ENCODE measurements at regions not wholly inside any gene's neighbourhood (a gene's known extent, or its start where the extent isn't known, plus 50 kb on each side); places are given as distances from the start of the nearest gene placed in this dataset.

DNA sequence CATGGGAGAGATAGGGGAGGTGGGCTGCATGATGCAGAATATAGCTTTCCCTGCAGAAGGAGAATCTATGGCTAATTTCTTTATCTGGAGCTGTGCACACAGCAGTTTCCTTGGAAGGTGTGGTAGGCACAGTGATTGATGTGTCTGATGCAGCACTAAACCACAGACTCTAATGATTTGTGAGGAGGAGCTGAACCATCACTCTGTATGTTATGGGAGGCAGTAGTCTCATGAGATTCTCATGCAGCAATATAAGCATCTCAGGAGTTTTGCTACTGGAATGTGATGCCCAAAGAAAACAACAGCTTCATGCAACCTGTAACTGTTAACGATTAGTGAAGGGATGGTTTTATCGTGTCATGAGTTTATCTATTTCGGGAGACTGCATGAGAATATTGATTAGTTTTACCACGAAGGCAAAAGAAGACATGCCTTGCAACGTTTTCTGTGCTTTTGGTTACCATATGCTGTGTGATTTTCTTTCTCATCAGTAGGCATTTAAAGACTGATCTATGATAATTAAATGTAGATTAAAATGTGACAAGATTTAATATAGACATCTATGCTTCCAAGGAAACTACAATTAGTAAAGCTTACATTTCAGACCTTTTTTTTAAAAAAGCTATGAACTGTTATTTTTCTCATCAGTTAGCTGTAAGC is 286.8 kb downstream of the ARL6IP6 start:
- H3K4me3 ChIP-seq (ENCODE audit: insufficient read depth in 1 of 2, low read depth in 1 of 2, low read length in 2 of 2): no peak overlapping the region
- H4K91ac ChIP-seq (ENCODE audit: low read length): no peak overlapping the region
- H3K18ac ChIP-seq (ENCODE audit: low read depth in 1 of 2, low read length in 2 of 2): no peak overlapping the region
- no peak overlapping the region for H2AFZ ChIP-seq (ENCODE audit: low read depth, low read length)
- H2AK5ac ChIP-seq (ENCODE audit: low read length, severe bottlenecking): no peak overlapping the region
- H2BK5ac ChIP-seq (ENCODE audit: low read depth, low read length, poor library complexity, severe bottlenecking): no peak overlapping the region
- H2BK120ac ChIP-seq (ENCODE audit: low read depth, low read length): no peak overlapping the region
- no peaks in the 10 kb centered on the region for H3K4me1 ChIP-seq (ENCODE audit: control insufficient read depth, insufficient read depth, low read depth, low read length)
- H3K79me1 ChIP-seq (replicated peaks; ENCODE audit: low read length, poor library complexity, severe bottlenecking): no peaks in the 10 kb centered on the region
- no peak overlapping the region for H2BK12ac ChIP-seq (ENCODE audit: low read length in 2 of 2)
- H3K9ac ChIP-seq (ENCODE audit: low read length): no peak overlapping the region
- 59% methylated on average over 5 of the region's 5 CpGs for WGBS
- no peak for DNase-seq
- H4K8ac ChIP-seq (ENCODE audit: low read length): no peak overlapping the region
- no peak overlapping the region for H3K27ac ChIP-seq (ENCODE audit: low read length, poor library complexity, severe bottlenecking)
- H3K4ac ChIP-seq (ENCODE audit: low read depth in 1 of 2, low read length in 2 of 2): no peak overlapping the region
- H3K36me3 ChIP-seq (ENCODE audit: control insufficient read depth in 1 of 2, insufficient read depth in 2 of 2, low read depth in 1 of 2, low read length in 2 of 2): no peaks in the 10 kb centered on the region
- H3K9me3 ChIP-seq (ENCODE audit: control insufficient read depth, low read length): no peaks in the 10 kb centered on the region
- no peak overlapping the region for H3K23ac ChIP-seq (ENCODE audit: low read length in 2 of 2)
- no peak overlapping the region for H3K4me2 ChIP-seq (ENCODE audit: low read length, poor library complexity, severe bottlenecking)
- H3K27me3 ChIP-seq (ENCODE audit: control insufficient read depth in 1 of 2, insufficient read depth in 1 of 2, low read length in 2 of 2): no peaks in the 10 kb centered on the region
- H2BK15ac ChIP-seq (ENCODE audit: low read depth, poor library complexity, severe bottlenecking): no peak overlapping the region
- no peak overlapping the region for H3K14ac ChIP-seq (ENCODE audit: low read length in 2 of 2)

- no peak overlapping the region for H2AK5ac ChIP-seq (ENCODE audit: low read length, severe bottlenecking)
- 89% methylated on average over 3 of the region's 3 CpGs for WGBS
- H3K4me3 ChIP-seq (ENCODE audit: insufficient read depth in 1 of 2, low read depth in 1 of 2, low read length in 2 of 2): no peak overlapping the region
Measured at GRCh38 chr2:153004627-153005026, 286.2 kb downstream of the ARL6IP6 start.

GRCh38 chr2:152974146-152974545 is 255.7 kb downstream of the ARL6IP6 start:
- no CpG with 5 or more reads among the region's 1 CpG for WGBS
- DNase-seq: no peak

More at GRCh38 chr2:153004627-153005026, 286.2 kb downstream of the ARL6IP6 start:
- no peak overlapping the region for H2BK12ac ChIP-seq (ENCODE audit: low read length in 2 of 2)
- H3K4me1 ChIP-seq (ENCODE audit: control insufficient read depth, insufficient read depth, low read depth, low read length): no peaks in the 10 kb centered on the region
- H4K8ac ChIP-seq (ENCODE audit: low read length): no peak overlapping the region
- H2AFZ ChIP-seq (ENCODE audit: low read depth, low read length): no peak overlapping the region
- no peak overlapping the region for H3K4me2 ChIP-seq (ENCODE audit: low read length, poor library complexity, severe bottlenecking)
- no peak overlapping the region for H3K14ac ChIP-seq (ENCODE audit: low read length in 2 of 2)
- H2BK5ac ChIP-seq (ENCODE audit: low read depth, low read length, poor library complexity, severe bottlenecking): no peak overlapping the region
- H3K27ac ChIP-seq (ENCODE audit: low read length, poor library complexity, severe bottlenecking): no peak overlapping the region
- no peaks in the 10 kb centered on the region for H3K36me3 ChIP-seq (ENCODE audit: control insufficient read depth in 1 of 2, insufficient read depth in 2 of 2, low read depth in 1 of 2, low read length in 2 of 2)
- H4K91ac ChIP-seq (ENCODE audit: low read length): no peak overlapping the region
- H3K23ac ChIP-seq (ENCODE audit: low read length in 2 of 2): no peak overlapping the region
- DNase-seq: no peak
- no peak overlapping the region for H3K9ac ChIP-seq (ENCODE audit: low read length)
- no peaks in the 10 kb centered on the region for H3K27me3 ChIP-seq (ENCODE audit: control insufficient read depth in 1 of 2, insufficient read depth in 1 of 2, low read length in 2 of 2)
- no peak overlapping the region for H2BK15ac ChIP-seq (ENCODE audit: low read depth, poor library complexity, severe bottlenecking)
- no peaks in the 10 kb centered on the region for H3K79me1 ChIP-seq (replicated peaks; ENCODE audit: low read length, poor library complexity, severe bottlenecking)
- no peak overlapping the region for H2BK120ac ChIP-seq (ENCODE audit: low read depth, low read length)
- no peak overlapping the region for H3K18ac ChIP-seq (ENCODE audit: low read depth in 1 of 2, low read length in 2 of 2)
- H3K4ac ChIP-seq (ENCODE audit: low read depth in 1 of 2, low read length in 2 of 2): no peak overlapping the region
- H3K9me3 ChIP-seq (ENCODE audit: control insufficient read depth, low read length): no peaks in the 10 kb centered on the region

DNA sequence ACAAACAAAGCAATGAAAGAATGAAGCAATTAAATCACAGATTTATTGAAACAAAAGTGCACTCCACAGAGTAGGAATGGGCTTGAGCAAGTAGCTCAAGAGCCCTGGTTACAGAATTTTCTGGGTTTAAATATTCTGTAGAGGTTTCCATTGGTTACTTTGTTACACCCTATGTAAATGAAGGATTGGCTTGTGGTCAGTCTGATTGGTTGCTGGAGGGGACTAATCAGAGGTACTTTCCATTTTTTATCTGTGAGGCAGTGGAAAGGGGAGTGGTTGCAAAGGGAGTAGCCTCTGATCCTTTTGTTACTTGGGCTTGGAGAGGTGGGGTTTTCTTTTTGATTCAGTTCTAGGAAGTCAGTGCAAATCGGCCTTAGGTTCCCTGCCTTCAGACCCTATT is 253.3 kb downstream of the ARL6IP6 start:
- Histone ChIP-seq H3K4me1 (ENCODE audit: control insufficient read depth, insufficient read depth, low read depth, low read length) (no peaks in the 10 kb centered on the region), H3K9me3 (ENCODE audit: control insufficient read depth, low read length) (peaks cover 33% of the 10 kb centered on the region), H4K8ac (ENCODE audit: low read length) (no peak overlapping the region), H3K4me2 (ENCODE audit: low read length, poor library complexity, severe bottlenecking) (no peak overlapping the region), H3K4ac (ENCODE audit: low read depth in 1 of 2, low read length in 2 of 2) (no peak overlapping the region), H3K14ac (ENCODE audit: low read length in 2 of 2) (no peak overlapping the region), H2BK12ac (ENCODE audit: low read length in 2 of 2) (no peak overlapping the region), H3K27ac (ENCODE audit: low read length, poor library complexity, severe bottlenecking) (no peak overlapping the region), H2BK5ac (ENCODE audit: low read depth, low read length, poor library complexity, severe bottlenecking) (no peak overlapping the region), H3K79me1 (replicated peaks; ENCODE audit: low read length, poor library complexity, severe bottlenecking) (no peaks in the 10 kb centered on the region), H2BK120ac (ENCODE audit: low read depth, low read length) (no peak overlapping the region), H3K36me3 (ENCODE audit: control insufficient read depth in 1 of 2, insufficient read depth in 2 of 2, low read depth in 1 of 2, low read length in 2 of 2) (no peaks in the 10 kb centered on the region), H3K18ac (ENCODE audit: low read depth in 1 of 2, low read length in 2 of 2) (no peak overlapping the region), H2AFZ (ENCODE audit: low read depth, low read length) (no peak overlapping the region), H3K4me3 (ENCODE audit: insufficient read depth in 1 of 2, low read depth in 1 of 2, low read length in 2 of 2) (no peak overlapping the region), H4K91ac (ENCODE audit: low read length) (no peak overlapping the region), H2AK5ac (ENCODE audit: low read length, severe bottlenecking) (no peak overlapping the region), H2BK15ac (ENCODE audit: low read depth, poor library complexity, severe bottlenecking) (no peak overlapping the region), H3K27me3 (ENCODE audit: control insufficient read depth in 1 of 2, insufficient read depth in 1 of 2, low read length in 2 of 2) (no peaks in the 10 kb centered on the region), H3K9ac (ENCODE audit: low read length) (no peak overlapping the region), H3K23ac (ENCODE audit: low read length in 2 of 2) (no peak overlapping the region)
- no peak for DNase-seq
- WGBS: no CpG with 5 or more reads among the region's 1 CpG

More at GRCh38 chr2:152974146-152974545, 255.7 kb downstream of the ARL6IP6 start:
- Histone ChIP-seq H3K18ac (ENCODE audit: low read depth in 1 of 2, low read length in 2 of 2) (no peak overlapping the region), H2BK12ac (ENCODE audit: low read length in 2 of 2) (no peak overlapping the region), H2BK5ac (ENCODE audit: low read depth, low read length, poor library complexity, severe bottlenecking) (no peak overlapping the region), H2BK120ac (ENCODE audit: low read depth, low read length) (no peak overlapping the region), H3K27me3 (ENCODE audit: control insufficient read depth in 1 of 2, insufficient read depth in 1 of 2, low read length in 2 of 2) (no peaks in the 10 kb centered on the region), H3K27ac (ENCODE audit: low read length, poor library complexity, severe bottlenecking) (no peak overlapping the region), H4K8ac (ENCODE audit: low read length) (no peak overlapping the region), H3K9me3 (ENCODE audit: control insufficient read depth, low read length) (peaks cover 25% of the 10 kb centered on the region), H3K4ac (ENCODE audit: low read depth in 1 of 2, low read length in 2 of 2) (no peak overlapping the region), H2BK15ac (ENCODE audit: low read depth, poor library complexity, severe bottlenecking) (no peak overlapping the region), H3K4me3 (ENCODE audit: insufficient read depth in 1 of 2, low read depth in 1 of 2, low read length in 2 of 2) (no peak overlapping the region), H3K36me3 (ENCODE audit: control insufficient read depth in 1 of 2, insufficient read depth in 2 of 2, low read depth in 1 of 2, low read length in 2 of 2) (no peaks in the 10 kb centered on the region), H2AFZ (ENCODE audit: low read depth, low read length) (no peak overlapping the region), H3K14ac (ENCODE audit: low read length in 2 of 2) (no peak overlapping the region), H3K4me1 (ENCODE audit: control insufficient read depth, insufficient read depth, low read depth, low read length) (no peaks in the 10 kb centered on the region), H2AK5ac (ENCODE audit: low read length, severe bottlenecking) (no peak overlapping the region), H3K9ac (ENCODE audit: low read length) (no peak overlapping the region), H3K4me2 (ENCODE audit: low read length, poor library complexity, severe bottlenecking) (no peak overlapping the region), H3K79me1 (replicated peaks; ENCODE audit: low read length, poor library complexity, severe bottlenecking) (no peaks in the 10 kb centered on the region), H4K91ac (ENCODE audit: low read length) (no peak overlapping the region), H3K23ac (ENCODE audit: low read length in 2 of 2) (no peak overlapping the region)

Data from mesenchymal stem cell (in vitro differentiated cells and primary cell).